Inflammatory macrophage treated with lipopolysaccharide for 1 hour (primary cell): ENCODE measurements at regions not wholly inside any gene's neighbourhood (a gene's known extent, or its start where the extent isn't known, plus 50 kb on each side); places are given as distances from the start of the nearest gene placed in this dataset.
"Not testable (repeated sequence)": the region's sequence is repeated elsewhere in the genome, so short reads cannot be mapped to it uniquely, and the experiment has no call there.

Source experiments
- DNase-seq, 2 donors: peaks; one replicate each; pipeline ENCODE4 v3.0.0-alpha.2; 2020 to 2022

GRCh38 chr6:85191656-85192055, 258.2 kb upstream of the NT5E start:
- no peak for DNase-seq

GRCh38 chr6:85186546-85187175, 263.2 kb upstream of the NT5E start:
- no peak for DNase-seq

GRCh38 chr6:85185977-85186376, 263.9 kb upstream of the NT5E start:
- no peak for DNase-seq

- no peak for DNase-seq
Measured at GRCh38 chr6:85183841-85184240, 266.0 kb upstream of the NT5E start.

GRCh38 chr6:85172705-85173104, 277.2 kb upstream of the NT5E start:
- no peak for DNase-seq

- DNase-seq: no peak
Measured at GRCh38 chr6:85172161-85172560, 277.7 kb upstream of the NT5E start.

- no peak for DNase-seq
Measured at GRCh38 chr6:85169189-85169588, 280.7 kb upstream of the NT5E start.

- DNase-seq: no peak
Measured at GRCh38 chr6:85168146-85168545, 281.7 kb upstream of the NT5E start.

- no peak for DNase-seq
Measured at GRCh38 chr6:85166114-85166741, 283.7 kb upstream of the NT5E start.

GRCh38 chr6:85163156-85164080, 286.5 kb upstream of the NT5E start:
- no peak for DNase-seq

- DNase-seq: no peak
Measured at GRCh38 chr6:85157311-85157710, 292.6 kb upstream of the NT5E start.

- DNase-seq: no peak
Measured at GRCh38 chr6:85143676-85144075, 306.2 kb upstream of the NT5E start.

- no peak for DNase-seq
Measured at GRCh38 chr6:85137865-85138264, 312.0 kb upstream of the NT5E start.

GRCh38 chr6:85136310-85136709, 313.6 kb upstream of the NT5E start:
- DNase-seq: no peak

- DNase-seq: no peak
Measured at GRCh38 chr6:85135376-85136094, 314.3 kb upstream of the NT5E start.

- DNase-seq: no peak
Measured at GRCh38 chr6:85134172-85134571, 315.7 kb upstream of the NT5E start.

GRCh38 chr6:85132091-85132490, 317.8 kb upstream of the NT5E start:
- DNase-seq: no peak

GRCh38 chr6:85130743-85131142, 319.1 kb upstream of the NT5E start:
- no peak for DNase-seq

- DNase-seq: no peak
Measured at GRCh38 chr6:85129881-85130280, 320.0 kb upstream of the NT5E start.

- no peak for DNase-seq
Measured at GRCh38 chr6:85128781-85129180, 321.1 kb upstream of the NT5E start.

- DNase-seq: not testable (repeated sequence)
Measured at GRCh38 chr6:85128256-85128655, 321.6 kb upstream of the NT5E start.

GRCh38 chr6:85127696-85128243, 322.1 kb upstream of the NT5E start:
- no peak for DNase-seq

GRCh38 chr6:85127168-85127498, 322.8 kb upstream of the NT5E start:
- DNase-seq: no peak
